ENCODE measurements at regions not wholly inside any gene's neighbourhood (a gene's known extent, or its start where the extent isn't known, plus 50 kb on each side); places are given as distances from the start of the nearest gene placed in this dataset.

- TF ChIP-seq POLR2AphosphoS5 (IDR thresholded peaks at IDR 0.05; ENCODE audit: low read depth, low read length) = no peak
- no peak for TF ChIP-seq CTCF (IDR thresholded peaks at IDR 0.05)
- no peak for TF ChIP-seq REST (IDR thresholded peaks at IDR 0.05; ENCODE audit: insufficient read depth in 1 of 2, low read depth in 2 of 2, low read length in 1 of 2)
- no peak for TF ChIP-seq SIN3A (IDR thresholded peaks at IDR 0.05; ENCODE audit: borderline replicate concordance, insufficient read depth, low read depth, low read length)
Measured at GRCh38 chr14:82126006-82126405, 592.4 kb upstream of the SEL1L start.
